ENCODE measurements at regions not wholly inside any gene's neighbourhood (a gene's known extent, or its start where the extent isn't known, plus 50 kb on each side); places are given as distances from the start of the nearest gene placed in this dataset.

- Histone ChIP-seq H3K4me1 (ENCODE audit: control insufficient read depth, insufficient read depth, low read length) (no peaks in the 10 kb centered on the region), H3K9me3 (ENCODE audit: control insufficient read depth, insufficient read depth, low read depth, low read length) (no peaks in the 10 kb centered on the region), H3K27ac (ENCODE audit: low read length) (no peak overlapping the region), H3K36me3 (ENCODE audit: control insufficient read depth, insufficient read depth, low read length) (no peaks in the 10 kb centered on the region), H3K4me3 (ENCODE audit: low read depth in 2 of 2, low read length in 2 of 2) (no peak overlapping the region), H3K27me3 (ENCODE audit: control insufficient read depth, insufficient read depth, low read length) (no peaks in the 10 kb centered on the region)
- no peak for DNase-seq (ENCODE audit: low read depth, low spot score)
- ChIA-PET CTCF (no interaction called here), POLR2A (no interaction called here)
- intact Hi-C loops (cut with micrococcal nuclease; ENCODE audit: unreplicated experiment) (loop anchor here (10.0 kb wide), 1 partner anchor 180 kb away; no protein-coding TSS in a partner anchor), in situ Hi-C loops (cut with HindIII; ENCODE audit: low pct_unique_long_range_greater_than_20kb, low sequenced_read_pairs) (no loop called here)
- BruUV-seq (replicated peaks): no TSS peak
- TF ChIP-seq REST (IDR thresholded peaks at IDR 0.05; ENCODE audit: insufficient read depth in 1 of 2, low read depth in 2 of 2, low read length in 1 of 2) (no peak), SIN3A (IDR thresholded peaks at IDR 0.05; ENCODE audit: borderline replicate concordance, insufficient read depth, low read depth, low read length) (no peak), POLR2AphosphoS5 (IDR thresholded peaks at IDR 0.05; ENCODE audit: low read depth, low read length) (no peak), TCF7L2 (IDR thresholded peaks at IDR 0.05; ENCODE audit: low read depth, low read length) (no peak)
- TF ChIP-seq, protein P1, sequence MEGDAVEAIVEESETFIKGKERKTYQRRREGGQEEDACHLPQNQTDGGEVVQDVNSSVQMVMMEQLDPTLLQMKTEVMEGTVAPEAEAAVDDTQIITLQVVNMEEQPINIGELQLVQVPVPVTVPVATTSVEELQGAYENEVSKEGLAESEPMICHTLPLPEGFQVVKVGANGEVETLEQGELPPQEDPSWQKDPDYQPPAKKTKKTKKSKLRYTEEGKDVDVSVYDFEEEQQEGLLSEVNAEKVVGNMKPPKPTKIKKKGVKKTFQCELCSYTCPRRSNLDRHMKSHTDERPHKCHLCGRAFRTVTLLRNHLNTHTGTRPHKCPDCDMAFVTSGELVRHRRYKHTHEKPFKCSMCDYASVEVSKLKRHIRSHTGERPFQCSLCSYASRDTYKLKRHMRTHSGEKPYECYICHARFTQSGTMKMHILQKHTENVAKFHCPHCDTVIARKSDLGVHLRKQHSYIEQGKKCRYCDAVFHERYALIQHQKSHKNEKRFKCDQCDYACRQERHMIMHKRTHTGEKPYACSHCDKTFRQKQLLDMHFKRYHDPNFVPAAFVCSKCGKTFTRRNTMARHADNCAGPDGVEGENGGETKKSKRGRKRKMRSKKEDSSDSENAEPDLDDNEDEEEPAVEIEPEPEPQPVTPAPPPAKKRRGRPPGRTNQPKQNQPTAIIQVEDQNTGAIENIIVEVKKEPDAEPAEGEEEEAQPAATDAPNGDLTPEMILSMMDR (IDR thresholded peaks at IDR 0.05): no peak
- ATAC-seq: no peak
Measured at GRCh38 chr2:186274936-186275575, 211.0 kb upstream of the ZC3H15 start.

GRCh38 chr2:186276909-186277308 is 209.2 kb upstream of the ZC3H15 start:
- in situ Hi-C loops (cut with HindIII; ENCODE audit: low pct_unique_long_range_greater_than_20kb, low sequenced_read_pairs): no loop called here

More at GRCh38 chr2:186276909-186277308, 209.2 kb upstream of the ZC3H15 start:
- Histone ChIP-seq H3K4me3 (ENCODE audit: low read depth in 2 of 2, low read length in 2 of 2) (no peak overlapping the region), H3K27ac (ENCODE audit: low read length) (no peak overlapping the region), H3K9me3 (ENCODE audit: control insufficient read depth, insufficient read depth, low read depth, low read length) (no peaks in the 10 kb centered on the region), H3K36me3 (ENCODE audit: control insufficient read depth, insufficient read depth, low read length) (no peaks in the 10 kb centered on the region), H3K4me1 (ENCODE audit: control insufficient read depth, insufficient read depth, low read length) (no peaks in the 10 kb centered on the region), H3K27me3 (ENCODE audit: control insufficient read depth, insufficient read depth, low read length) (no peaks in the 10 kb centered on the region)
- ATAC-seq (no peak), DNase-seq (ENCODE audit: low read depth, low spot score) (no peak)
- POLR2A ChIA-PET: no interaction called here
- no TSS peak for BruUV-seq (replicated peaks)
- TF ChIP-seq POLR2AphosphoS5 (IDR thresholded peaks at IDR 0.05; ENCODE audit: low read depth, low read length) (no peak), TCF7L2 (IDR thresholded peaks at IDR 0.05; ENCODE audit: low read depth, low read length) (no peak), REST (IDR thresholded peaks at IDR 0.05; ENCODE audit: insufficient read depth in 1 of 2, low read depth in 2 of 2, low read length in 1 of 2) (no peak), SIN3A (IDR thresholded peaks at IDR 0.05; ENCODE audit: borderline replicate concordance, insufficient read depth, low read depth, low read length) (no peak)
- TF ChIP-seq, protein P1 (IDR thresholded peaks at IDR 0.05): no peak
- intact Hi-C loops (cut with micrococcal nuclease; ENCODE audit: unreplicated experiment): loop anchor here (10.0 kb wide), 1 partner anchor 178 kb away; no protein-coding TSS in a partner anchor
- CTCF ChIA-PET: no interaction called here

Measured in Panc1 (cell line).